GM18909 (cell line): ENCODE measurements at regions not wholly inside any gene's neighbourhood (a gene's known extent, or its start where the extent isn't known, plus 50 kb on each side); places are given as distances from the start of the nearest gene placed in this dataset.
"Not testable (repeated sequence)": the region's sequence is repeated elsewhere in the genome, so short reads cannot be mapped to it uniquely, and the experiment has no call there.

Experiments
- ATAC-seq: cut with Tn5 transposase; IDR thresholded peaks from one replicate; pipeline ENCODE4 v1.9.1; 2021; ENCODE audit warnings: mild to moderate bottlenecking; ENCODE audit not compliant: unreplicated experiment, poor library complexity

GRCh38 chr12:9380650-9381049 is 172.5 kb upstream of the PZP start:
- no peak for ATAC-seq

- no peak for ATAC-seq
Observed at GRCh38 chr12:9379023-9379742, 171.0 kb upstream of the PZP start.

- no peak for ATAC-seq
Observed at GRCh38 chr12:9378430-9378835, 170.2 kb upstream of the PZP start.

- no peak for ATAC-seq
Observed at GRCh38 chr12:9372202-9372601, 164.0 kb upstream of the PZP start.

- ATAC-seq: no peak
Observed at GRCh38 chr12:9367828-9368227, 159.6 kb upstream of the PZP start.

- ATAC-seq: no peak
Observed at GRCh38 chr12:9367201-9367600, 159.0 kb upstream of the PZP start.

- ATAC-seq: no peak
Observed at GRCh38 chr12:9365296-9365695, 157.1 kb upstream of the PZP start.

GRCh38 chr12:9364224-9365176 is 156.3 kb upstream of the PZP start:
- peak; percentile 81 for ATAC-seq

- ATAC-seq: no peak
Observed at GRCh38 chr12:9363145-9363544, 154.9 kb upstream of the PZP start.

- ATAC-seq: no peak
Observed at GRCh38 chr12:9361879-9362326, 153.7 kb upstream of the PZP start.

GRCh38 chr12:9354009-9354754 is 146.0 kb upstream of the PZP start:
- not testable (repeated sequence) for ATAC-seq

- ATAC-seq: no peak
Observed at GRCh38 chr12:9351136-9351535, 142.9 kb upstream of the PZP start.

GRCh38 chr12:9349888-9350885 is 142.0 kb upstream of the PZP start:
- ATAC-seq: no peak

- ATAC-seq: no peak
Observed at GRCh38 chr12:9348906-9349518, 140.8 kb upstream of the PZP start.

- ATAC-seq: no peak
Observed at GRCh38 chr12:9347328-9348127, 139.3 kb upstream of the PZP start.

GRCh38 chr12:9346866-9347327 is 138.7 kb upstream of the PZP start:
- ATAC-seq: no peak

GRCh38 chr12:9345171-9345570 is 137.0 kb upstream of the PZP start:
- no peak for ATAC-seq

GRCh38 chr12:9344541-9344940 is 136.3 kb upstream of the PZP start:
- ATAC-seq: no peak
